NCI-H748 treated with DMSO at 0.1 percent for 48 hours (cell line): ENCODE measurements at regions not wholly inside any gene's neighbourhood (a gene's known extent, or its start where the extent isn't known, plus 50 kb on each side); places are given as distances from the start of the nearest gene placed in this dataset.
"Not testable (repeated sequence)": the region's sequence is repeated elsewhere in the genome, so short reads cannot be mapped to it uniquely, and the experiment has no call there.

Source experiments
- DNase-seq: peaks from one replicate; lab custom pipeline; 2025; lab: John Stamatoyannopoulos, UW

DNA sequence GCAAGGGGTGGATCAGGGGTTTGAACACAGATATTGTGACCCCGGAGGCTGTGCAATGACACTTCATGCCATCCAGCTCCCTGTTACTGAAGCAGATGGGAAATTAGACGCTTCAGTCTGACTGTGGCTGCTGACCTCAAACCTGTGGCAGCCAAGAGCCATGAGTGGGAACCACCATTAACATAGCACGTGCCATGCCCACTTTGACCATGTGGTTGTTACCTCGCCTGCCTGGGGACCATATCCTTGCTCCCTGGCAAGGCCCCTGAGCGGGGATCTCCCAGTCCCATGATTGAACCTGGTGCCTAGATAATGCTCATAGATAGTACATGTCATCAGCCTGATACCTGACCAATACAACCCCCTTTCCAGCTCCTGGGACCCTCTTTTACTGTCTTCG is 68.9 kb downstream of the CYP26B1 start:
- no peak for DNase-seq

DNA sequence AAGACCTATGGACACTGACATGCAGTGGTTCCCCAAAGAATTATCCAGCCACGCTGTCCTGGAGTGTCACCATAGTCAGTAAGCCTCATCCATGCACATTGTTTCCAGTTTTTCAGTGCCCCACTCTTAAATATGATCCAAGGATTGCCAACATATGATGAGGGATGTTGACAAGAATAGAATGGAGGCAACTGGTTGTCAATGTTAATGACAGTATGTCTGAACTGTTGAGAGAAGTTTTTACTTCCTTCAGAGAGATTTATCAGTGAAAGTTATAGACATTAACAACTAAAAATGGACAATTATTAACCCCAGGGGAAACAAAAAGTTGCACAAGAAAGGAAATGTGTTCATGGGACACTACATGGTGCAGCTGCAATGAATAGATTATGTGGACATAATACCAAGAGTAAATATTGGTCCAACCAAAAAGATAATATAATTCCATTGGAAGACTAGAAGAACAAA is 69.9 kb downstream of the CYP26B1 start:
- no peak for DNase-seq

DNA sequence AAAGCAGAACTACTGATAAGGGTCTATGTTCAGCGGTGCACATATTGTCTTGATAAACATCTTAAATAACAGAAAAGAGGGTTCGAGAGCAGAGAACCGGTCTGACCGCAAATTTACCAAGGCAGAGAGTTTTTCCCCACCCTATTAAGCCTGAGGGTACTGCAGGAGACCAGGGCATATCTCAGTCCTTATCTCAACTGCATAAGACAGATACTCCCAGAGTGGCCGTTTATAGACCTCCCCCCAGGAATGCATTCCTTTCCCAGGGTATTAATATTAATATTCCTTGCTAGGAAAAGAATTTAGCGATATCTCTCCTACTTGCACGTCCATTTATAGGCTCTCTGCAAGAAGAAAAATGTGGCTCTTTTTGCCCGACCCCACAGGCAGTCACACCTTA is 74.3 kb downstream of the CYP26B1 start:
- DNase-seq, result not testable (repeated sequence)

DNA sequence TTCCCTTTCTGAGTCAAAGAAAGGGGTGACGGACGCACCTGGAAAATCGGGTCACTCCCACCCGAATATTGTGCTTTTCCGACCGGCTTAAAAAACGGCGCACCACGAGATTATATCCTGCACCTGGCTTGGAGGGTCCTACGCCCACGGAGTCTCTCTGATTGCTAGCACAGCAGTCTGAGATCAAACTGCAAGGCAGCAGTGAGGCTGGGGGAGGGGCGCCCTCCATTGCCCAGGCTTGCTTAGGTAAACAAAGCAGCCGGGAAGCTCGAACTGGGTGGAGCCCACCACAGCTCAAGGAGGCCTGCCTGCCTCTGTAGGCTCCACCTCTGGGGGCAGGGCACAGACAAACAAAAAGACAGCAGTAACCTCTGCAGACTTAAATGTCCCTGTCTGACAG is 83.5 kb downstream of the CYP26B1 start:
- DNase-seq, result not testable (repeated sequence)

DNA sequence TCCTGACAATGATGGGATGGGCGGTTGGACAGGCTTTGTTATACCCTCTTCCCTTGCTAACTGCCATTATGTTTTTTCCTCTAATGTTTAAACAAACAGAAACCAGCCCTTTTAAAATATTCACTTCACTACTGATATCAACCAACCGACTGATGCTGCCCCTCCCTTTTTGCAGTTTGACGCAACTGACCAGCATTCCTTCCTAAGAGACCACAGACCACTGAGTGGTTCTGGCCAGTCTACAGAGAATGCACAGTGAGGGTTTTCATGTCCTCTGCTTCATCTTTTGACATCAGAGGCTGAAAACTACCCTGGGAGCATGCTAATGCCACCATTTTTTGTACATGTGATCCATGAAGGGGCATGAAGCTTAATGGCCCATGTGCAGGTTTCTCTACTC is 85.3 kb downstream of the CYP26B1 start:
- DNase-seq, result no peak

DNA sequence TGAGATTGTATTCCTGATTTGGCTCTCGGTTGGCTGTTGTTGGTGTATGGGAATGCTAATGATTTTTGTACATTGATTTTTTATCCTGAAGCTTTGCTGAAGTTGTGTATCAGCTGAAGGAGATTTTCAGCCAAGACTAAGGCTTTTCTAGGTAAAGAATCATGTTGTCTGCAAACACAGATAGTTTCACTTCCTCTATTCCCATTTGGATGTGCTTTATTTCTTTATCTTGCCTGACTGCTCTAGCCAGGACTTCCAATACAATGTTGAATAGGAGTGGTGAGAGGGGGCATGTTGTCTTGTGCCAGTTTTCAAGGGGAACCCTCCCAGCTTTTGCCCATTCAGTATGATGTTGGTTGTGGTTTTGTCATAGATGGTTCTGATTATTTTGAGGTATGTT is 90.4 kb downstream of the CYP26B1 start:
- no peak for DNase-seq

DNA sequence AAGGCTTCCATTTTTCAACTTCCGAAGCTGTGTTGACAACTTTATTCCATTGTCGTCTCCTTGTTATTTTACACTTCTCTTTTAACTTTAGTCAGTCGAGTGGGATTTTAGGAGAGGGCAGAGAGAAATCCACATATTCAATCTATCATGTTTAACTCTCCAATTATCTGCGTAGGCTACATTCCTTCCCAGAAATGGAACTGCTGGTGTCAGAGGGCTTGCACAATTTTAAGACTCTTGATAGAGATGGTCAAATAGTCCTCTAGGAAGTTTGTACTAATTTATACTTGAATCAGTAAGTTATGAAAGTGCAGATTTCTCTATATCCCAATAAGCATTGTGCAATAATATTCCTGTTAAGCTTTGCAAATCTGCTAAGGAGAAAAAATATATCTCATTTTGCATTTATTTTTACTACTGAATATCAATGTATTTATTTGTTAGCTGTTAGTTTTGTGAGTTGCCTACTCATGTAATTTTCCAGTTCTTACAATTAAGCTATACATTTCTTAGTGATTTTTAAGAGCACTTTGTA is 95.6 kb downstream of the CYP26B1 start:
- no peak for DNase-seq

DNA sequence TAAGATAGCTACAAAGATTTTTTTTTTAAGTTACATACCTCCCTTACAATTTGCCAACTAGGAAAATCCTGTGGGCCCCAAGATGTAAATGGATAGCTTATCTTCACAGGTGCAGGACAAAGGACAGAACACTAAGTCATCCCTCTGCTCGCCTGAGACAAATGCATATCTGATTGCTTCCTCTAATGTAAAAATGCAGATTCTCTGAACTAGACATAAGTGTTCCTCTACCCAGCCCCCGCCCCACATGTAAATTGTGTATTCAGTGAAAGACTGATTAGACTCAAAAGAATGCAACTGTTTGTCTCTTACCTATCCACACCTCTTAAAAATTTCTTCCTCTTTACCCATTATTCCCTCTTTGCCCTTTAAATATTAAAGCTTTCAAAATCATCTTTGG is 96.5 kb downstream of the CYP26B1 start:
- DNase-seq, result no peak

DNA sequence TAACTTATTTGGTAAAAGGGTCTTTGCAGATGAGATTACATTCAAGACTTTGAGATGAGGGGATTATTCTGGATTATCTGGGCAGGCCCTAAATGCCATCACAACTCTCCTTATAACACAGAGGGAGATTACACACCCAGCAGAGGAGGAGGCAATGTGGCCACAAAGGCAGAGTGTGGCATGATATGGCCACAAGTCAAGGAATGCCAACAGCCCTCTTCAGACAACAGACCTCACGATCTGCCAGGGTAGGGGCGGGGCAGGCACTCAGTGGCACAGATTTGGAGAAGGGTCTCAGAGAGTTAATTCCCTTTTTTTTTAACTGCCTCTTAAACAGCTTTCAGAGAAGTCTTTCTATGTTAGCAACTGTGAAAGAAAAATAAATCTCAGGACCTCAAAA is 96.9 kb downstream of the CYP26B1 start:
- no peak for DNase-seq

DNA sequence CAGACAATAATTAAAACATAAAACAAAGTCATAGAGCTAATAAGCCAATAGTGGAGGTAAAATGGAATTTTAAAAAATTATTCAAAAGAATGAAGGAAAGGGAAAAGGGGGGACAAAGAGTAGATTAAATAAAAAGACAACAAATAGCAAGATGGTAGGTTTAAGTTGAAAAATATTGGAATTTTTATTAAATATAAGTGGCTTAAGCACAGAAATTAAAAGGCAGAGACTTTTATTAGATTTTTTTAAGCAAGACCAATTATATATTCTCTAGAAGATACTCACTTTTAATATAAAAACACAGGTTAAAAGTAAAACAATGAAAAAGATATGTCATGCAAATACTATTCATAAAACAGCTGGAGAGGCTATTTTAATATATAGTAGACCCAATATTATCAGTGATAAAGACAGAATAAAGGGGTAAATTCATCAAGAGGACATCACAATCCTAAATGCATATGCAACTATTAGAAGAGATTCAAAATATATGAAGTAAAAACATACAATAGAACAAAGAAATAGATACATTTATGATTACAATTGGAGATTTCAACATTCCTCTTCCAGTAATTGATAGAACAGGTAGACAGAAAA is 98.7 kb downstream of the CYP26B1 start:
- no peak for DNase-seq

DNA sequence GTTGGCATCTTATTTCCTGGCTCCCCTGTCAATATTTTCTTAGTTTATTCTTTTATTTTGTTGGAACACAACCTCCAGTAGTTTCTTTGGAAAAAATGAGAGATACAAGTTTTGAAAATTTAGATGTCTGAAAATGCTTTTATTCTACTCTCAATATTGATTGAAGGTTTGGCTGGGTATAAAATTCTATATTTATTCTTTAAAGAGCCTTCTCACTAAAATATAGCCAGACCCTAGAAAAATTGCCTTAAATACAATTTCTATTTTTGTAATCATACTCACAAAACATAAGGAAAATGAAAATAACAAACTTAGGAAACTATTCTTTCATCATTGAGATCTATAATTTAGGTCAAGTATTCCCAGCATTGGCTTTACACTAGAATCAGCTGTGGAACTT is 103.7 kb downstream of the CYP26B1 start:
- DNase-seq, result no peak

DNA sequence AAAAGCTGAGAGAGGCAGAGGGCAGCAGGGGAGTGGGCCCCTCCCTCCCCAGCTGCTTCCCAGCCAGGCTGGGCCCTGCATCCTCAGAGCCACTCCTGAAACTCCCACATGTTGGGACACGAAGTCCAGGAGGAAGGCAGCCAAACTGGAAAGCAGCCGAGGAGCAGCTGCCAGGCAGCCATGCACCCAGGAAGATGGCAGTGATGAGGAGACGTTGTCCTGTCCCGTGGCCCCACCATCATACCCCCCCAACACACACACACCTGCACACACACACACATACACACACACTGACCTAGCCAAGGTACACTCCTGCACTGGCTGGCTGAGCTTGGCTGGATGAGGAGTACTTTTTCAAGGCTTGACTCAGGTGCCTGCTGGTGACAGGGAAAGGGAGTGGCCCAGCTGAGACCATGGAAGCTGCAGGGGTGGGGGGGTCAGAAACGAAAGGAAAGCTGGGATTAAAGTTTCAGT is 106.0 kb downstream of the CYP26B1 start:
- no peak for DNase-seq

DNA sequence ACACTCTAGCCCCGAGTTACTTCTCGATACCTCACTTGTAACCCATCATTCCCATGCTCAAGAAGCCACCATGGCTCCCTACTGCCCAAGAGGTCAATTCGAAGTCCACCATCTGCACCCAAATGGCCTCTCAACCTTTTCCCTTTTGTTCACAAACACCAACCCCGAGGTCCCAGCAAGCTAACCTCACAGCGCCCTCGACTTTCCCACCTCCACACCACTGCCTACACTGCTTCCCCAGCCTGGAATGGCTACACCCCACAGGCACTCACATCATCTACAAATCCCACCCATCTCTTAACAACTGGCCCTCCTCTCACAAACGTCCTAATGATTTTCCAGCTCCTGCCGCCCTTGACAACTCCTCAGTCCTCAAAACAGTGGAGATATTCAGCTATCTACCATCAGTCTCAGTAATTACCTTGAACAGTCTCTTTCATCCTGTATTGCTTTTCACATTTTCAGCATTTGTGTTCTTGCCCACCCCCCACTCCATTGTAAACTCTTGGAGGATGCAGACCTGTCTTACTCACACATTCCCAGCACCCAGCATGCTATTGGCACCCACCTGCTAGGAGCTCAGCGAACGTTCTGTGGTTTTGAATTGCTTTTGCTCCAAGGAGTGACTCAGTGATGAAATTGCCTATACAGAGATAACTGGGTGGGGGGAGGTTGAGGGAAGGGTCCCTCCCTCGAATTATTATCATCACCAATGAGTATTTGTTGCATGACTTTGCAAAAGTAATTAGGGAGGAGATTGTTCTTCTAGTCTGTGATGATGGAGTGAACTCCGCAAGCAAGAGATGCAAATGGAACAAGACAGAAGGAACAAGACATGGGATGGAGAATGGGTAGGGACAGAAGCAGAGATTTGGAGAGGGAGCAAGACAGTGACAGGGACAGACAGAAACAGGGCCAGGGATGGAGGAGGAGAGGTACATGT is 106.8 kb downstream of the CYP26B1 start:
- no peak for DNase-seq

DNA sequence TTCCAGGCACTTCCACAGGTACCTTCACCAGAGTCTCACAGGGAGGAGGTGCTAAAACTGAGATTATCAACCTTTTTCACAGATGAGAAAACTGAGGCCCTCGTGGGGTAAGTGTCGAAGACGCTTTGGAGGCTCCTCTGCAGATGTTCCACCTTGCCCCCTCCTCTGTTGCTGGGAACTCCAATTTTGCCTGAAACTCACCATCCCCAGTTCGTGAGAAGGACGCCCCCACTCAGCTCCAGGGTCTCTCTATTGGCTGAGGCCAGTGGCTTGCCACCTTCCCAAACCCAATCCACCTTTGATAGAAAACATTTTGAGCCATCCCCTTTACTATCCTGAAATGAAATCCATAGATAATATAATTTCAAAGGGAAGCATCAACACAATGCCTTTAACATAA is 109.1 kb downstream of the CYP26B1 start:
- DNase-seq, result no peak

DNA sequence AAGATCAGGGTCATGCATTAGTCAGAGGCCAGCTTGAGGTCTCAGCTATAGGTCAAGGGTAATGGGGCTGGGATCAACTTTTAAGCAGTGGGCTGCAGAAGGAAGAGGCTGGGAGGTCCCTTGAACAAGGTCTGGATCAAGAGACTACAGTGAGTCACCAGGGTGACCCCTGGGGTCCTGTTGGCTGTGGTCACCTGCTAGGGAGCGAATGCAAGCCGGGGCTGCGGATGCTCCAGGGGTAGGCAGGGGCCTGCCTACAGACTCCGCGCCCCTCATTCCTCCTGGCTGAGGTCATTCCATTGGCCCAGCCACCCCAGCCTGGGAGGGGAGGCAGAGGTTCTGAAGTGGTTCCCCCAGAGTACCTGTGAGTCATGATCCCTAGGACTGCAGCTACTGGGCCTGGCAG is 110.4 kb downstream of the CYP26B1 start:
- no peak for DNase-seq

DNA sequence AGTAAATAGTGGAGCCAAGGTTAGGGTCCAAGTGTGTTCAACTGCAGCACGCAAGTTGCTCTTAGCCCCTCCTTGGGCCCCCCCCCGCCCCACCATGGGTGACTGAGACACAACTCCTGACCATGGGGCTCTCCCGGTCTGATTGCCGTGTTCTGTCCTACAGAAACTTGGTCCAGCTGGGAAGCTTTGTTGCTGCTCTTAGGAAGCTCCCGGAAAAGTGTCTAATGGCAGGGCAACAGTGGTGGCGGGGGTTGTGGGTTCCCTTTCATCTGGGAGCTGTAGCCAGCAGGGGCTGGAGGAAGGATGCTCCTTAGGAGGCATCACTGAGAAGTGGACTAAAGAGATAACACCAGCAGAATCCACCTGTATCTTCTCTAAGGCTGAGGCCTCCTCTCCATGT is 111.1 kb downstream of the CYP26B1 start:
- no peak for DNase-seq

DNA sequence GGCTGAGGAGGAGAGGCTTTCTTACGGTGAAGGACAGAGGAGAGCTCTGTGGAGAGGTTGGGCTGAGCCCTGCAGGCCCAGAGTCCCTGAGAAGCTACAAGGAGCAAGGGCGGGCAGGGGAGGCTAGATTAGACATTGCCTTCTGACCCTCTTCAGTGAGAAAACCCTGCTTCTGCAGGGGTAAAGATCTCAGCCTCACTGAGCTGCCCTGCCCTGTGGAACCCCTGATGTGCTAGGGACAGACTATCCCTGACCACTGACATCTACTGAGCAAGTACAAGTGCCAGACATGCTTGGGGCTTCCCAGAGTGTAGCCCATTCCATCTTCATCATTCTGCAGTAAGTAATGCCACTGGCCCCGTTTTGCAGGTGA is 111.5 kb downstream of the CYP26B1 start:
- no peak for DNase-seq

DNA sequence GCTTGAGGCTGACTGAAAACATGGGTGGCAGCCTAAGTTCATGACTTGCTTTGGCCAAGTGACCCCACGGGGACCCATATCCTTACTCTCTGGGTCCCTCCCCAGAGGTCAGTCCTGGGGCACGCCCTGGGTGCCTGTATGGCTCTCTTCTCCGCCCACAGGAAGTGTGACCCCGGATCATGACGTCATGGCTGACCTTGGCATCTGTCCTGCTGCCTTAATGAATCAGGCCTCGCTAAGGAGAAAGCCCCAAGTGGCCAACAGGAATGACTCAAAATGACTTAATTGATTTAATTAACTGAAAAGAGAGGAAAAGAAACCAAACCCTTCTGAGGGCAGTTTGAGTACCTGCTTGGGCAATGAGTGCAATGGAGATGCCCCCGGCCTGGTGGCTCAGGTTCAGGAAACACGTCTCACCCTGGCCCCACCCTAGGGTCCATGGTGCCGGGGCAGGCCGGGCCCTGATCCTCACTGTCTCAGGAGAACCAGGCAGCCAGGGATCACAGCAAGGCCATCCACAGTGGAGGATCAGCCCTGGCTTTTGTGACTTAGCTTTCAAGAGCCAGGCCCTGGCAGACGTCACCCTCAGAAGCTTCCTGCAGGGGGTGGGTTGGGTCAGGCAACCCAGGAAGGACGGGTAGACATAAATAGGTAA is 112.0 kb downstream of the CYP26B1 start:
- DNase-seq, result no peak

DNA sequence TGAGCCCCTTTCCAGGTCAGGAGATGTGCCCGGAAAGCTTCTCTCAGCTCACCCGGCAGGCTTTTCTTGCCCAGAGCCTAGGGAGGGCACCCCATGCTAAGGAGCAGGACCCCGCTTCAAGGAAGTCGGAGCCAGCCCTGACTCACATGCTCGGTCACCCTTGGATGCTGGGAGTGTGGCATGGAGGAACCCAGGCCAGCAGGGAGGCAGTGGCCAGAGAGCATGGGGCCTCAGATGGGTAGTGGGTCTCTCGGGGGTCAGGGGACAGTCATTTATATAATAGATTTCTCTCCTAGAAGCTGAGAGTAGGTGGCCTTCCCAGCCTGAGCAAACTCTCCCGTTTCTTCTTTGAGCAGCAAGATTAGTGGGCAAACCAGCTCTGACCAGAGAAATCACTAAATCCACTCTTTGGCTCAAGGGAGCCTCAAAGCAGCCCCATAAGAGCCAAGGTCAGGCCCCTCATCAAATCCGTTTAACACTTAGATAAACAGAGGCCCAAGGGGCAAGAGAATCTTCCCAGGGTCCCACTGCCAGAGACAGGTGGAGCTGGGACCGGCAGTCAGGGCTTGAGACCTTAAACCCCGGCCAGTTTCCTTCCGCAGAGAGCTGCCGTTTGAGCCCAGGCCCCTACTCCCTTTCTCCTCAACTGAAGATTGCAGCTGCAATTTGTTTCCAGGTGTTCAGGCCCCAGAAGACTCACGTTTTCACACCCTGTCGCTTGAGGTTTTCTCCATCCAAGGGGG is 113.1 kb downstream of the CYP26B1 start:
- DNase-seq, result no peak

DNA sequence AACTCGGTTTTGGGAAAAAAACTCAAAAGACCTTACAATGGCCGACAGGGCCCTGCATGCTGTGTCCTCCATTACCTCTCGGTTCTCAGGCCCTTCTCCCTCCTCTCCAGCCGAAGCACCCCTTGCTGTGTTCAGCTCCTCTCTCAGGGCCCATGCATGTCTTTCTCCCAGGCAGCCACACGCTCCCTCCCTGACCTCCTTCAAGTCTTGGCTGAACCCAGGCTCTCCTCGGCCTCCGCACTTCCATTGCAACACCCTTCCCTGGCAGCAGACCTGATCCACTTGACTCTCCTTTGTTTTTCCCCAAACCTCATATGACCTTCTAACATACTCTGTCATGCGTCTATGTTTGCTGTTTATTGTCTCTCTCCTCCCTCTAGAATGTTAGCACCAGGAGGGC is 114.0 kb downstream of the CYP26B1 start:
- no peak for DNase-seq

DNA sequence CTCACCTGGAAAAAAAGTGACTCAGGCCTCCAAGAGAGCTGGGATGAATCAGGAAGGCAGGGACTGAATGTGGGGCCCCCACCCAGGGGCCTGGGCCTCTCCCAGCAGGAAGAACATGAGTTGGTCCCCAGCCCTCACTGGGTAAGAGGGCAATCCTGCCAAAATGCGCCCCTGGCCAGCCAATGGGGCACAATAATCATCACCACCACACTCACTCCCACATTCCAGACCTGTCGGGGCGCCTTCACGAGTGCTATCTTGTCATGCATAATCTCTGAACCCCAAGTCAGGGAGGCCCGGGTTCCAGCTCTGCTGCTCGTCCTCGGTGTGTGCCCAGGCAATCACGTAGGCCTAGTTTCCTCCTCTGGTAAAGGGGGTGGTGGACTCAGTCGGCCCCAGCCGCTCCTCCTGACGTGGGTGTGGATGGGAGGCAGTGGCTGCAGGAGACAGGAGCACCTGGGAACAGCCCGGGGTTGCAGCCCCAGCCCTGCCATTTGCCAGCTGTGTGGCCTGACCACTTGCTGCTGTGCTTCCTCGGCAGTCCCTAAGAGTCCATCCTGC is 115.1 kb downstream of the CYP26B1 start:
- DNase-seq, result no peak
